ENCODE measurements at regions not wholly inside any gene's neighbourhood (a gene's known extent, or its start where the extent isn't known, plus 50 kb on each side); places are given as distances from the start of the nearest gene placed in this dataset.

GRCh38 chr16:6861815-6862477, 470.7 kb upstream of the RBFOX1 start:
- Histone ChIP-seq H3K27me3 (ENCODE audit: insufficient read depth) (peaks cover 78% of the 10 kb centered on the region), H3K79me2 (replicated peaks; ENCODE audit: insufficient read depth) (no peaks in the 10 kb centered on the region), H2AFZ (no peak overlapping the region), H4K20me1 (replicated peaks; ENCODE audit: insufficient read depth) (no peaks in the 10 kb centered on the region; the same call in 1 of the 2 replicates), H3K4me2 (no peak overlapping the region), H3F3A (replicated peaks; ENCODE audit: low read depth) (no peaks in the 10 kb centered on the region), H3K4me3 (no peak overlapping the region), H3K36me3 (ENCODE audit: insufficient read depth) (peaks cover 5% of the 10 kb centered on the region; the same call in 1 of the 2 replicates), H3K27ac (ENCODE audit: low read depth) (no peak overlapping the region), H3K4me1 (ENCODE audit: insufficient read depth) (no peaks in the 10 kb centered on the region), H3K9me2 (ENCODE audit: insufficient read depth) (no peaks in the 10 kb centered on the region)
- no peak overlapping the region for H3K27ac Mint-ChIP-seq
- no peak for TF ChIP-seq ZNF331 (CRISPR knock-in tag; IDR thresholded peaks at IDR 0.05; ENCODE audit: low read depth)
- TF ChIP-seq JUNB (IDR thresholded peaks at IDR 0.05; ENCODE audit: unreplicated experiment): no peak
- TF ChIP-seq EZH2 (IDR thresholded peaks at IDR 0.05; ENCODE audit: low read depth, unreplicated experiment): no peak
- no peak for TF ChIP-seq POLR2AphosphoS5 (IDR thresholded peaks at IDR 0.05; ENCODE audit: low read depth)
- TF ChIP-seq STAT1 (IDR thresholded peaks at IDR 0.05; ENCODE audit: unreplicated experiment): no peak
- no peak for TF ChIP-seq ZNF462 (CRISPR knock-in tag; IDR thresholded peaks at IDR 0.05)
- TF ChIP-seq CREB1 (CRISPR knock-in tag; IDR thresholded peaks at IDR 0.05; ENCODE audit: low read depth): no peak
- TF ChIP-seq NANOG (IDR thresholded peaks at IDR 0.05; ENCODE audit: borderline replicate concordance): no peak
- TF ChIP-seq CTCF (conservative IDR thresholded peaks at IDR 0.05; ENCODE audit: low read depth in 2 of 2): no peak
- TF ChIP-seq ETS1 (IDR thresholded peaks at IDR 0.05): no peak
- TF ChIP-seq REST (IDR thresholded peaks at IDR 0.05; ENCODE audit: unreplicated experiment): no peak
- no peak for TF ChIP-seq ZNF114 (CRISPR knock-in tag; IDR thresholded peaks at IDR 0.05)
- TF ChIP-seq EZH2phosphoT487 (IDR thresholded peaks at IDR 0.05; ENCODE audit: unreplicated experiment): no peak
- no peak overlapping the region for H3K4me3 Mint-ChIP-seq
- H3K9me3 Mint-ChIP-seq: peaks cover 61% of the 10 kb centered on the region
- peaks cover 15% of the 10 kb centered on the region for H3K4me1 Mint-ChIP-seq
- peaks cover 3% of the 10 kb centered on the region; the same call in 1 of the 3 replicates for H3K36me3 Mint-ChIP-seq (ENCODE audit: low read depth)
- peaks cover 64% of the 10 kb centered on the region for H3K27me3 Mint-ChIP-seq (ENCODE audit: insufficient read depth, low read depth, poor library complexity)
- DNase-seq (ENCODE audit: low spot score): no peak
- no peak for ATAC-seq
